IPS-15b (cell line): ENCODE measurements at regions not wholly inside any gene's neighbourhood (a gene's known extent, or its start where the extent isn't known, plus 50 kb on each side); places are given as distances from the start of the nearest gene placed in this dataset.

Experiments used
- H3K27me3 ChIP-seq: one replicate; pipeline ENCODE4 v1.6.1; 2013; ENCODE audit warnings: low read length; ENCODE audit not compliant: control insufficient read depth, insufficient read depth
- H3K36me3 ChIP-seq: one replicate; pipeline ENCODE4 v1.6.1; 2013; ENCODE audit warnings: low read length; ENCODE audit not compliant: control insufficient read depth, insufficient read depth
- H3K4me1 ChIP-seq: one replicate; pipeline ENCODE4 v1.6.1; 2013; ENCODE audit warnings: mild to moderate bottlenecking, low read length; ENCODE audit not compliant: control insufficient read depth, insufficient read depth
- H3K4me3 ChIP-seq: one replicate; pipeline ENCODE4 v1.5.1; 2013; ENCODE audit warnings: low read depth, low read length
- H3K9ac ChIP-seq: one replicate; pipeline ENCODE4 v1.6.1; 2013; ENCODE audit warnings: low read depth, mild to moderate bottlenecking, low read length
- H3K9me3 ChIP-seq: one replicate; pipeline ENCODE4 v1.6.1; 2013; ENCODE audit warnings: mild to moderate bottlenecking, low read length; ENCODE audit not compliant: control insufficient read depth, insufficient read depth

DNA sequence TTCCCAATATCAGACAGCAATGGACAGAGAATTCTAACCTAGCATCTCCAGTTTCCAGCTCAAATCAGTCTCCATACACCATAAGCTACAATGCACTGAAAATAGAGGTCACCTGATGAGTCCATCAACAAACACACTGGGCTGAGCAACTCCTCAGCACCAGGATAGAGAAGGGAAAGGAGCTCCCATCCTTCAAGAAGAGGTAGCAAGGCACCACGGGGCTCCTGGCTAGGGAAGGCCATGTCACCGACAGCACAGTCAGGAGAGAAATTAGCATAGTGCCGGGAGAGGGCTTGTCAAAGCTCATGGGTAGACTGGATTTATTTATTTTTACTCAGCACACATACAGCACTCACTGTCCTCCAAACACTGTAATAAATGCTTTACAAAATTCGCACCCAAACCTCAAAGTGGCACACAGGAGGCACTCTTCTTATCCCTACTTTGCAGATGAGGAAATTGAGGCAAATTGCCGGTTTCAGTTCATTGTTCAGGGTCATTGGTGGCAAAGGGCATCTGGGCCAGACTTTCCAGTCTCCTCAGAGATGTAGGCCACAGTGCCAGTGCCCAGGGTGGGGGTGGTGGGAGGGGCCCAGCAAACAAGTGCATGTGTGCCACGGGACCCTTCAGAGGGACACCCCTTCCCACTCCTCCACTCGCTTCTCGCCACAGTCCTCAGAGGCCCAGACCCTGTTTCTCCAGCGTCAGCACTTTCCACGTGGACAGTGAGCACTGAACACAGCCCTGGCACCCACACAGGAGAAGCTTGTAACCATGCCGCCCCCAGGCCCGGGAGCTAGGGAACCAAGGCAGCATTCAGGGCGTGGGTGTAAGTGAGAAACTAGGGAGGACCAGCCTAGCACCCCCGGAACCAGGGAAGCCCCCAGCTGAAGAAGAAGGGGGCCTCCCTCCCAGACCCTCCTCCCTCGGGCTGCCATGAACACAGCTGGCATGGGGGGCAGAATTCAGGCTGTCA is 1417.4 kb downstream of the TBC1D22A start:
- H3K9ac ChIP-seq: no peak overlapping the region
- H3K4me1 ChIP-seq: no peaks in the 10 kb centered on the region
- no peaks in the 10 kb centered on the region for H3K36me3 ChIP-seq
- no peaks in the 10 kb centered on the region for H3K27me3 ChIP-seq
- no peaks in the 10 kb centered on the region for H3K9me3 ChIP-seq
- no peak overlapping the region for H3K4me3 ChIP-seq

DNA sequence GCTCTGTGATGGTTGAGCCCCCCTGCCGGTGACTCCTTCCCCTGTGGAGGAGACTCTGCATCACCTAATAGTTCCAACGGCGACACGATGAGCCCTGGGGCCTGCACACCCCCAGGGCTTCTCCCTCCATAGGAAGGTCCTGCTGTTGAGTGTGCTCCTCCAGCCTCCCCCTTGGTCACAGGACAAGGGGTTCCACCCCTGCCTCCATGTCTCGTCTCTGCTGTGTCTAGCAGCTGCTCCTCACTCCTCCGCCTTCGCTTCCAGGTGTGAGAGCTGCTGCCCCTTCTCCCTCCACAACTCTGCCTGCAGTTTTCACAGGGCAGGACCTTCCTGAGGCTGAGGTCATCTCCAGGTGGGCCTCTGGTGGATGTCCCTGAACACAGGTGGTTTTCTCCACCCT is 1416.1 kb downstream of the TBC1D22A start:
- no peaks in the 10 kb centered on the region for H3K27me3 ChIP-seq
- no peak overlapping the region for H3K4me3 ChIP-seq
- H3K36me3 ChIP-seq: no peaks in the 10 kb centered on the region
- no peaks in the 10 kb centered on the region for H3K9me3 ChIP-seq
- H3K4me1 ChIP-seq: no peaks in the 10 kb centered on the region
- H3K9ac ChIP-seq: no peak overlapping the region

DNA sequence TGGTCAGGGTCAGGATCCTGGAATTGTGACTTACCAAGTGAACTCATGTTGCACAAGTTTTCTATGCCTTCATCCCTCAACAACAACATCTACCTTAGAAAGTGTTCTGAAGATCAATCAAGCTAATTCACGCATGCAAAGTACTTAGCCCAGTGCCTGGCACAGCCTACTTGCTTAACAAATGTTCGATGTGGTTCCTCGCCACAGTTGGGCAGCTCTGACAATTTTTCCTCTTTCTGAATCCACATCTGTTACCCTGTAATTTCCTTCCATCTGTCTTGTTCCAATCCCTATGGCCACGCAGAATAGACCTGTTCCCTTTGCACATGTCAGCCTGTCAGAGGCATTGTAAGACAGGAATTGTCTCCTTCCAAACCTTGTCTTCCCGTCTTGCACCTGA is 1415.2 kb downstream of the TBC1D22A start:
- no peak overlapping the region for H3K4me3 ChIP-seq
- H3K4me1 ChIP-seq: no peaks in the 10 kb centered on the region
- no peaks in the 10 kb centered on the region for H3K36me3 ChIP-seq
- no peaks in the 10 kb centered on the region for H3K9me3 ChIP-seq
- H3K9ac ChIP-seq: no peak overlapping the region
- H3K27me3 ChIP-seq: no peaks in the 10 kb centered on the region

DNA sequence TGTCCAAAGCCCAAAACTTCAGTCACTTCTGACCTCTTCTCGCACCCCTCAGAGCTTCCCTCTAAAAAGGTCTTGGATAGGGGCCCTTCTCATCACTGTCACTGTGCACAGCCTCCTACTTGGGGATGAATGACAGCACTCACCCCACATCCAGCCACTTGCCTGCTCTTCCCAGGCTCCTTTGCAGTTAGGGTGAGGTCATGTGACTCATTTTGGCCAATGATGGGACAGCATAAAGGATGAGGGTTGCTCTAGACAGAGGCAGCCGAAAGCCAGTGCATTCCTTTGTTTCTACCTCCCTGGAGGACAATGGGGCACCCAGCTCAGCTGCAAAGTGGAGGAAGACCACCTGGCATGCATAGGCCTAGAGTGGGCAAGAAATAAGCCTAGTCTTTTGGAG is 1413.3 kb downstream of the TBC1D22A start:
- Histone ChIP-seq H3K27me3 (no peaks in the 10 kb centered on the region), H3K9me3 (no peaks in the 10 kb centered on the region), H3K4me1 (no peaks in the 10 kb centered on the region), H3K36me3 (no peaks in the 10 kb centered on the region), H3K4me3 (no peak overlapping the region), H3K9ac (no peak overlapping the region)

DNA sequence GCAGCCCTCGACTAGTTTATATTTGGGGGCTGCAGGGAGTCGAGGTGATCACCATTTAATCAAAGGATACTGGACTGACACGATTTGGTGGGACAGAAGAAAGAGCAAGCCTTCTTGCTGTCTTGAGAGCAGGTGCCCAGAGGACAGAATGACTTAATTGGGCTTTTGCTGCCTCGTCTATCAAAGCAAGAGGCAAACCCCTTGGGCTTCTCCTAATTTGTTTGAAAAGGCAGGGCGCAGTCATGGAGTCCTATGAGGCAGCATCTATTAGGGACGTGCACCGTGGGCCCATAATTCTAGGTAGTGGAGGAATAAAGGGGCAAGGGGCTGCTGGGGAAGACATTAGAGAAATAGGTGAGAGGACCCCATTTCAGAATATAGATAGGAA is 1411.3 kb downstream of the TBC1D22A start:
- no peaks in the 10 kb centered on the region for H3K27me3 ChIP-seq
- H3K36me3 ChIP-seq: no peaks in the 10 kb centered on the region
- no peak overlapping the region for H3K4me3 ChIP-seq
- H3K9ac ChIP-seq: no peak overlapping the region
- H3K9me3 ChIP-seq: no peaks in the 10 kb centered on the region
- H3K4me1 ChIP-seq: no peaks in the 10 kb centered on the region

DNA sequence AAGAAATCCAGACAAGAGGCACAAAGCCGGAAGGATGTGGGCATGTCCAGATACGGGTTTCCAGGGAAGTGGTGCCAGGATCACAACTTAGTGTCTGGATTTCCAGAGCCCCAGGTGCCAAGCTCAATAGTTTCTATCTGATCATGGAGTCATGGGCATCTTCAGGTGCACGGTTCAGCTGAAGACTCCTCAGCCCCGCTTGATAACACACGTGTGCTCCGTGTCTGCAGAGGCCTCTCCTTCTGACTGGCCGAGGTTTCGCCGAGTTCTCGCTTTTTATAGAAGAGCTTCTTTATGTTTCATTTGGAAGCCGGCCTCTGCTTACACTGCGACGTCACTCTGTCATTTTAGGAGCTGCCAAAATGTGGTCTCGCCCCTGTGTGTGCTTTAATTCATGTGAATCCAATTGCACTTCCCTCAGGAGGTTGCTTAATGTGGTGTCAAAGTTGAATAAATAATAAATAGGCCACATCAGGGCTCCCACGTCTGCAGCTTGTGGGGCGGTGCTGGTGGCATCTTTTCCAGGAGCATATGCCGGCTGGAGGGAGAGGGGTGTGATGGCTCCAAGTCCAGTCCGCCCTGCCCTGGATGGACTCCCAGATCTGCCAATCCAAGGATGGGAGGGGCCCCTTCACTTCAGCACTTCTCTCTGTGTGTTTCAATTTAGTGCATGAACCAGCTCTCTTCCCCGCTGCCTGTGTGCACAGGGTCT is 1410.8 kb downstream of the TBC1D22A start:
- H3K9me3 ChIP-seq: no peaks in the 10 kb centered on the region
- no peak overlapping the region for H3K9ac ChIP-seq
- H3K4me1 ChIP-seq: no peaks in the 10 kb centered on the region
- no peaks in the 10 kb centered on the region for H3K27me3 ChIP-seq
- H3K36me3 ChIP-seq: no peaks in the 10 kb centered on the region
- no peak overlapping the region for H3K4me3 ChIP-seq

DNA sequence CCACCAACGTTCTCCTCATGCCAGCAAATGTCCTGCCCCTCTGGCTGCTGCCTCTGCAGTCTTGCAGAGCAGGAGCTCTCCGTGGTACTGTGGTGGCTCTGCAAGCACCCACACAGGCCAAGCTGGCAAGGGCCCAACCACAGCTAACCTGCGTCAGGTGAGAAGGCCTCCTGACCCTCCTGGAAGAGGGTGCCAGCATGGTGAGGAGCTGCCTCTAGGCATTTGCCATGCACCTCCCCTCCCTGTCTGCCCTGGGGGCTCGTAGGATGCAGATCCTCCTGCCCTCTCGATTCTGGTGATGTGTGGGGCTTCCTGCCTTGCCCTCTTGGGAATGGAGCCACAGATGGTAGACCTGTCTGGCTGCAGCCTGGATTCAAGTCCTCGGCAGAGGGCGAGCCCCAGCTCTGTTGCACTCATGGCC is 1408.8 kb downstream of the TBC1D22A start:
- no peak overlapping the region for H3K4me3 ChIP-seq
- no peak overlapping the region for H3K9ac ChIP-seq
- H3K36me3 ChIP-seq: no peaks in the 10 kb centered on the region
- no peaks in the 10 kb centered on the region for H3K4me1 ChIP-seq
- H3K9me3 ChIP-seq: no peaks in the 10 kb centered on the region
- H3K27me3 ChIP-seq: no peaks in the 10 kb centered on the region

GRCh38 chr22:48169227-48169626 is 1406.8 kb downstream of the TBC1D22A start:
- Histone ChIP-seq H3K27me3 (no peaks in the 10 kb centered on the region), H3K4me1 (no peaks in the 10 kb centered on the region), H3K9me3 (no peaks in the 10 kb centered on the region), H3K9ac (no peak overlapping the region), H3K36me3 (no peaks in the 10 kb centered on the region), H3K4me3 (no peak overlapping the region)

- peaks cover 3% of the 10 kb centered on the region for H3K4me1 ChIP-seq
Measured at GRCh38 chr22:48167238-48167637, 1404.8 kb downstream of the TBC1D22A start.

GRCh38 chr22:48161298-48161697 is 1398.8 kb downstream of the TBC1D22A start:
- no peaks in the 10 kb centered on the region for H3K27me3 ChIP-seq
- H3K9ac ChIP-seq: no peak overlapping the region
- H3K9me3 ChIP-seq: no peaks in the 10 kb centered on the region
- peaks cover 3% of the 10 kb centered on the region for H3K4me1 ChIP-seq
- H3K4me3 ChIP-seq: no peak overlapping the region
- peaks cover 3% of the 10 kb centered on the region for H3K36me3 ChIP-seq

More at GRCh38 chr22:48167238-48167637, 1404.8 kb downstream of the TBC1D22A start:
- no peak overlapping the region for H3K4me3 ChIP-seq
- H3K9me3 ChIP-seq: no peaks in the 10 kb centered on the region
- H3K36me3 ChIP-seq: peaks cover 3% of the 10 kb centered on the region
- H3K9ac ChIP-seq: no peak overlapping the region
- no peaks in the 10 kb centered on the region for H3K27me3 ChIP-seq

DNA sequence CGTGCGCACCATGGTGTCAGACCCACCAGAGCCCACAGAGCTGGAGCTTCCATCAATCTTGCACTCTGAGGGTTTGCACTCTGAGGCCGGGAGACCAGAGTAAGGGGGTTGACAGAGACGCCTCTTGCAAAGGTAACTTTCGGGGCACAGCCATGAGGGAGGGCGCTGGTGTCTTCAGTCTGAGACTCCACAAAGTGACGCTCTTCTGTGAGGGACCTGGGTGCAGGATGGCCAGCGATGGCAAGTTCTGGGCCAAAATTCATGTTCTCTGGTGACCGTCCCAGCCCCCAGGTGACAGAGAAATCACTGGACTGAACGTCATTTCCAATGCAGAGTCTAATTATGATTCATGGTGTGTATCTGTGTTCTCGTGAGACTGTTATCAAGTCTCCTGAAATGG is 1395.2 kb downstream of the TBC1D22A start:
- Histone ChIP-seq H3K9me3 (no peaks in the 10 kb centered on the region), H3K9ac (no peak overlapping the region), H3K4me3 (no peak overlapping the region), H3K27me3 (no peaks in the 10 kb centered on the region), H3K4me1 (peaks cover 3% of the 10 kb centered on the region), H3K36me3 (no peaks in the 10 kb centered on the region)
